CD4-positive, alpha-beta T cell treated with Interleukin-4 for 1 hour (primary cell): ENCODE measurements at regions not wholly inside any gene's neighbourhood (a gene's known extent, or its start where the extent isn't known, plus 50 kb on each side); places are given as distances from the start of the nearest gene placed in this dataset.
"Not testable (repeated sequence)": the region's sequence is repeated elsewhere in the genome, so short reads cannot be mapped to it uniquely, and the experiment has no call there.

Experiments used
- DNase-seq, 2 donors: peaks; one replicate each; pipeline ENCODE4 v3.0.0-alpha.2; 2020 to 2022

DNA sequence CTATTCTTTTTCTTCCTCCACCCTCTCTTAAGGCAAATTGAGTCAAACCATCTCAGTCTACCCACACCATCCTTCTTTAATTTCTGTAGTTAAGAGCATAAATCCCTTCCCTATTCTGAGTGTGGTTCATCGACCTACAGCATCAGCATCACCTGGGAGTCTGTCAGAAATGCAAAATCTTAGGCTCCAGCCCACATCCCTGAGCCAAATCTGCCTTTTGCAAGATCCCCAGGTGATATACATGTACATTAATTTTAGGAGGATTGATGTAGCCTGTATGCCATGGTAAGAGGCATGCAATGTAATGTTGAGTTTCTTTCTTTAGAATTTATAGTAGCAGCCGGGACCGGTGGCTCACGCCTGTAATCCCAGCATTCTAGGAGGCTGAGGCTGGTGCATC, 151.7 kb upstream of the TNP1 start:
- no peak for DNase-seq

GRCh38 chr2:217010173-217010572, 150.3 kb upstream of the TNP1 start:
- DNase-seq, result no peak

- DNase-seq, result no peak
These were observed 148.9 kb upstream of the TNP1 start for GRCh38 chr2:217008794-217009193.

GRCh38 chr2:217006217-217006616, 146.4 kb upstream of the TNP1 start:
- no peak for DNase-seq

GRCh38 chr2:217004656-217005055, 144.8 kb upstream of the TNP1 start:
- no peak for DNase-seq

DNA sequence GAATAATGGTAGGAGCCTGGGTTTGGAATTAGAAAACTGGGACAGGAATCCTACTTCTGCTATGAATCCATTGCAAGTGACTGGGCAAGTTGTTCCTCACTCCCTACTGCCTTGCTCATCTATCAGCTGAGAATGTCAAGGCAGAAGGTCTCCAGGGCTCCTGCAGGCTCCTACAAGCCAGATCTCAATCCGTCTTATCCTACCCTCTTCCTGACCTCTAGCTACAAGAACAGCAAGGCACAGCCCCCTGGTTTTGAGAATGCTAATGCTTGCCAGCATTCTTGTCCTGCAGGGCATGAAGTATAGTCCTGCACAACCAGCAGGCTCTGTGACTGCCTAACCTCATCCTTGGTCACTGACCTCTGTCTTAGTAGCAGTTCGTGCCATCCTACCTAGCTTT, 141.9 kb upstream of the TNP1 start:
- no peak for DNase-seq

- DNase-seq, result no peak
These were observed 140.5 kb upstream of the TNP1 start for GRCh38 chr2:217000406-217000805.

- no peak for DNase-seq
These were observed 136.5 kb upstream of the TNP1 start for GRCh38 chr2:216996279-216996845.

DNA sequence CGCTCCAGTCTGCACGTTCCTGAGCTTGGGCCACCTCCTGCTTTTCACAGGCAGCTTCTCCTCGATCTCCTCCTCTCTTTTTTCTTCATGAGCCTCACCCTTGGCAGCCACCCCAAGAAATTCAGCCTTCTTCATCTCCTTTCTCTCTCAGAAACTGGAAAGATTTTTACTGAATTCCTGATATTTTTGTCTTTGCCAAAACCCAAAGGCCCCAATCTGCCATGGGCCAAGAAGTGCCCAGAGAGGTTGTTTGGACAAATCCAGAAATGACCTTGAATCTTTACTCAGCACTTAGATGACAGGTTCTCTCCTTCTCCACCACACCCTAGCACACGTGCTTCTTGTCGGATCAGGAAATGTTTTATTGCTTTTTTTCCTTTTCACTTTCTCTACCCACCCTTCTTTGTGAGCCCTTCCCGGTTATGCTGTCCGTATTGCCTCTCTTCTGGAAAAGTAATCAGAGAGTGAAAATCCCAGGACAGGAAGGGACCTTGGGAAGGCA, 134.5 kb upstream of the TNP1 start:
- DNase-seq, result no peak

DNA sequence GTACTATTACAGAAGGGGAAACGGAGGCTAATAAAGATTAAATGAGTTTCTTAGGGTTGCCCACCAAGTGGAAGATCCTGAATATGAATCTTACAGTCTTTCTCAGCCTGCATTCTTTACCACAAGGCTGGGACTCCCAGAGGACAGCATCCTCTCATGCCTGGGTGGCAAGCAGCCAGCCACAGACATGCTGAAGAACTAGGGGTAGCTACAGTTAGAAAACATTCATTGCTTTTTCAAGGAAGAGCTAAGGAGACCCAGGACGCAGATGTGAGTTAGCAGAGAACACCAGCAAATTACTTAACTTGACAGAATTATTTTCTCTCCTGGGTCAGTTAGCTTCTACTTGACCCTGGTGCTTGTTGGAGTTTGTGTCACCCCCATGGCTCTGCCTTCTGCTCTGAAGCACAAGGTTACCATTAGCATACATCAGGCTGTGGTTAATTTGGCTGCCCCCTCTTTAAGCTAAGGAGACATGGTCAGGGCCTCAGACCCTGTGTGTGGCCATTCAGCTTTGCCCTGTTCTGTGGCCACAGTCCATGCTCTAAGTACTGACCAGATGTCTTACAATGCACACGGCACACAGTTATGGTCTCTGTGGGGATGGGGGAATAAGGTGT, 132.3 kb upstream of the TNP1 start:
- no peak for DNase-seq

DNA sequence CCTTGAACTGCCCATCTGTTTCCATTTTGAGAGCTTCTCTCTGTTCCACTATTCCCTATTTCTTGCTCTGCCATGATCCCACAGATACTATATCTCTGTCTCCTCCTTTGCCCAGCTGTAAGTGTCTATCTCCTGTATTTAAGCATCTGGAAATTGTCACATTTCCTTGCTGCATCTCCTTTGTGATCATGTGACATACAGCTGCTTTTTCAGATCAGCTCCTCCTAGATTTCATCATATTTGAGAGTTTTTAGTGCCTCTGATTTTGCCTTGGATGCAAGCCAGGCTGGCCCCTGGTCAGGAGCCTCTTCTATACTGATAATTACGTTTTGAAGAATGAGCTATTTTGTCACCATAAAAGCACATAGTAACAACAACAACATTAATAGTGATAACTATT, 131.7 kb upstream of the TNP1 start:
- DNase-seq, result no peak

DNA sequence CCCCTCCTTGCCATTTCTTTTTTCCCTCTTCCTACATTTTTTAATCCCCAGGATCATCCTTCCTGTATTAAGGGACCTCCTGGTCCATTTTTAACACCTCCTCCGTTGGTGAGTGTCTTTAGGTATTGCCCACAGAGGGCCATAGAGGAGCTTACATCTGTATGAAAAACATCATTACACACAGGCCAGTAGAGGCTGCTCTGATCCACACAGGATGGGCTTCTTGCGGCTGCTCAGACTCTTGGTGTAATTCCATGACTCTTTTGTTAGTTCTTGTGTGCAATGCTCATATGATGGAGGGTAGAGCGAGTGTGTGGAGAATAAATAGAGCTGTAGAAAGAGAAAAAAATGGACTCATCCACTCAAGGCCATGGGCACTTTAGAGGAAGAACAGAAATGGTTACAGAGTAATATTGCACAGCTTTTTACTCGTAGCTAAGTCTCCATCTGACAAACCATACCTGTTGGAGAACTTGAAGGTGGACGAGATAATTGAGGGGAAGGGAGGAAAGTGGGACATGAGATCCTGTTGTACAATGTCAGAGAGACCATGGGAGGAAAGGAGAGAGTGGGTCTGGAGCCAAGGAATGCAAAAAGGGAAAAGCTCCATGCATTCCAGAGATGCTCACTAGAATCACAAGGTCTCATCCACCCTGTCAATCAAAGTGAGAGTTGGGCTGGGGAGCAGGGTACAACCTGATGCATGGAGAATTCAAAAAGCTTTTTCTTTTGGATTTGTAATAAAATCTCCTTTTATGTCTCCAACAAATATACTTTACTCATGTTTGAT, 129.7 kb upstream of the TNP1 start:
- no peak for DNase-seq

DNA sequence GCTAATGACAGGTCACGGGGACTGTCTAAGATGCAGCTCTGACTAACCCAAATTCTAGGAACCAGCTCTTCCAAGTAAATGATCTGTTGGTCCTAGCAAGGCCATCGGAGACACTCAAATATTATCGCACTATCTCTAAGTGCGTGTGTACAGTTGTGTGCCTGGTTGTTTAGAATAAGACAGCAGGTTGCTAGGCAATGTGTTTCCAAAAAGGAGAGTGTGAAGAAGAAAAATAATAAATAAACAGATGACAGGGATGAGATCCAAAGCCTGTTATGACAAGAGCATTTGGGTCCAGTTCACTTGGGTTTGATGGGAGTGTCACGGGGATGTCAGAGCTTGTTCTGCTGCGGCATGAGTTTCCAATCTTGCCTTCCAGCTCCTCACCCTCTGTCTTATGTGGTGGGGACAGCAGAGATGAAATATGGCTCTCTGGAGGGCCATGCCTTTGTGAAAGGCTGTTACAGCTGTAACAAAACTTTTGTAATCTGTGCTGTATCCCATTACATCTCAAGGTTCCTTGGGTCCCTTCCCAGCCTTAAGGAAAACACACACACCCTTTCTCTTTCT, 127.5 kb upstream of the TNP1 start:
- DNase-seq, result no peak

GRCh38 chr2:216985658-216986141, 125.8 kb upstream of the TNP1 start:
- DNase-seq, result no peak

GRCh38 chr2:216984937-216985336, 125.1 kb upstream of the TNP1 start:
- DNase-seq, result no peak

DNA sequence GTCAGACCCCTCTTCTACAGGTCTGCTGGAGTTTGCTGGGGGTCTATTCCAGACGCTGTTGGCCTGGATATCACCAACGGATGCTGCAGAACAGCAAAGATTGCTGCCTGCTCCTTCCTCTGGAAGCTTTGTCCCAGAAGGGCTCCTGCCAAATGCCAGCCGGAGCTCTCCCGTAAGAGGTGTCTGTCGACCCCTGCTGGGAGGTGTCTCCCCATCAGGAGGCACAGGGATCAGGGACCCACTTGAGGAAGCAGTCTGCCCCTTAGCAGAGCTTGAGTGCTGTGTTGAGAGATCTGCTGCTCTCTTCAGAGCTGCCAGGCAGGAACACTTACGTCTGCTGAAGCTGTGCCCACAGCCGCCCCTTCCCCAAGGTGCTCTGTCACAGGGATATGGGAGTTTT, 122.1 kb upstream of the TNP1 start:
- not testable (repeated sequence) for DNase-seq

GRCh38 chr2:216980510-216980909, 120.6 kb upstream of the TNP1 start:
- not testable (repeated sequence) for DNase-seq

GRCh38 chr2:216974321-216975302, 114.7 kb upstream of the TNP1 start:
- DNase-seq, result no peak

- DNase-seq, result no peak
These were observed 111.7 kb upstream of the TNP1 start for GRCh38 chr2:216971593-216971992.

- no peak for DNase-seq
These were observed 110.6 kb upstream of the TNP1 start for GRCh38 chr2:216970359-216970915.

- DNase-seq, result no peak
These were observed 108.0 kb upstream of the TNP1 start for GRCh38 chr2:216967889-216968288.

- no peak for DNase-seq
These were observed 100.9 kb upstream of the TNP1 start for GRCh38 chr2:216960671-216961268.
